ENCODE measurements at regions not wholly inside any gene's neighbourhood (a gene's known extent, or its start where the extent isn't known, plus 50 kb on each side); places are given as distances from the start of the nearest gene placed in this dataset.

DNA sequence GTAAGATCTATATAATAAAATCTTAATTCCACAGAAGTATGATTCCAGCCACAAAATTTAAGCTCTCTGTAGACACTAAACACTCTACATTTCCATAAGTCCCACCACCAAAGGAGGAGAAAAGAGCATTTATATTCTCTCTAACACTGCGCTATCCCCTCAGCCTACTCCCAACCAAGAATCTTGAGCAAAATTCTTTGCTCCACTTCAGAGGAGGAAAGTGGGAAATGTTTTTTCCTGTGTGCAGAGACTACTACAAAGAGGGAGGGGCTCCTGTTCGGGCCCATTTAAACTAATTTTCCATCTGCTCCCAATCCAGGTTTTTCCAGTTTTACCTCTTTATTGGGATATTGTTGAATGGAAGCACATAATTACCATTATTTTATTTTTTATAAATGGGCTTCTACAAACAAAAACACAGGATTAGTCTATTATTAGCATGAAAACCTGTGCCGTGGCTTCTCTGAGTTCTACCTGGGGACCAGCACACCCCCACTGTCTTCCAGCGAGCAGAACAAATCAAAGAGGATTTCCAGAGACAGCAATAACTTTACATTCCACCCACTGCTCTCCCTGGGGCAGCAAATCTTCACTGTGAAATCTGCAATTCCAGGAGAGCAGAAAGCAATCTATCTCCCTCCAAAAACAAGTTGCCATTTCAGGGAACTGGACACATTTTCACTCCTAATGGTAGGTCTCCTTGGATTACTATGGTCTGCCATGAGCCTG is 174.0 kb downstream of the DAD1 start:
- TF ChIP-seq, protein P1, sequence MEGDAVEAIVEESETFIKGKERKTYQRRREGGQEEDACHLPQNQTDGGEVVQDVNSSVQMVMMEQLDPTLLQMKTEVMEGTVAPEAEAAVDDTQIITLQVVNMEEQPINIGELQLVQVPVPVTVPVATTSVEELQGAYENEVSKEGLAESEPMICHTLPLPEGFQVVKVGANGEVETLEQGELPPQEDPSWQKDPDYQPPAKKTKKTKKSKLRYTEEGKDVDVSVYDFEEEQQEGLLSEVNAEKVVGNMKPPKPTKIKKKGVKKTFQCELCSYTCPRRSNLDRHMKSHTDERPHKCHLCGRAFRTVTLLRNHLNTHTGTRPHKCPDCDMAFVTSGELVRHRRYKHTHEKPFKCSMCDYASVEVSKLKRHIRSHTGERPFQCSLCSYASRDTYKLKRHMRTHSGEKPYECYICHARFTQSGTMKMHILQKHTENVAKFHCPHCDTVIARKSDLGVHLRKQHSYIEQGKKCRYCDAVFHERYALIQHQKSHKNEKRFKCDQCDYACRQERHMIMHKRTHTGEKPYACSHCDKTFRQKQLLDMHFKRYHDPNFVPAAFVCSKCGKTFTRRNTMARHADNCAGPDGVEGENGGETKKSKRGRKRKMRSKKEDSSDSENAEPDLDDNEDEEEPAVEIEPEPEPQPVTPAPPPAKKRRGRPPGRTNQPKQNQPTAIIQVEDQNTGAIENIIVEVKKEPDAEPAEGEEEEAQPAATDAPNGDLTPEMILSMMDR (IDR thresholded peaks at IDR 0.05; ENCODE audit: extremely low read depth, missing control alignments): no peak
- no peak for DNase-seq (ENCODE audit: low spot score)

DNA sequence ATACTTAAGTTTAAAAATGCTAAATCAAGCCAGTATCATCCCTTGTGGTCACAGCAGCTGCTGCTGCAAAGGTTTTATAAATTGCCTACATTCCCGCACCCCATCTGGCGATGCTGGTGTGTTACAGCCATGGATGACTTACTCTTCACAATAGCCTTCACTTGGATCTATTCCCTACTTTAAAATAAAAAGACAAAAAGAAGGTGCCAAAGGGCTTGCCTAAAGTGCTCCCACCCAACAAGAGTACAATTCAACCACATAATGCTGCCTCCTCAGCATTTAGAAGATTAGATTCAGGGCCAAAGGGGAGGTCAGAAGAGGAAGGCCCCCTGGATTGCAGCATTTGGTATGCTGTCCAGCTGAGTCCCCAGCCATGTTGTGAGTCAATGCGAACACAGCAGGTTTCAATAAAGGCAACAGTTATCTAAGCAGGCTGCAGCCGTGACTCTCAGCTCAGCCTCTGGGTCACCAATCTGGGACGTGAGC is 176.1 kb downstream of the DAD1 start:
- TF ChIP-seq, protein P1 (IDR thresholded peaks at IDR 0.05; ENCODE audit: extremely low read depth, missing control alignments): no peak
- DNase-seq (ENCODE audit: low spot score): no peak

- TF ChIP-seq, protein P1 (IDR thresholded peaks at IDR 0.05; ENCODE audit: extremely low read depth, missing control alignments): no peak
- DNase-seq (ENCODE audit: low spot score): no peak
Measured at GRCh38 chr14:22411398-22412055, 177.5 kb downstream of the DAD1 start.

DNA sequence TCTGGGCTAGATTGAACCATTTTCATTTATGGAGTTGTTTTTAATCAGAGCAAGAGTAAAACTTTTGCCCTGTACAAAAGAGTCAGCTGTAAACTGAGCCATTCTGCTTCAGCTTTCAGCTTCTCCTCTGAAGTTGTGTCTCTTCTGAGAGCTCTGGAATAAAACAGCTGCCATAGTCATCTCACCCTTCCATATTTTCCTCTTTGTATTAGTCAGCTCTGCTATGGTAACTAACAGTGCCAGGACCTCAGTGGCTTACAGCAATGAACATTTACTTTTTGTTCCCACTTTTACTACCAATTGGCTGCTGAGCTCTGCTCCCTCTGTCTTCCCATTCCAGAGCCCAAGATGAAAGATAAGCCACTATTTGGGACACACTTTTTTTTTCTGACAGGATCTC is 178.5 kb downstream of the DAD1 start:
- TF ChIP-seq, protein P1 (IDR thresholded peaks at IDR 0.05; ENCODE audit: extremely low read depth, missing control alignments): no peak
- no peak for DNase-seq (ENCODE audit: low spot score)

DNA sequence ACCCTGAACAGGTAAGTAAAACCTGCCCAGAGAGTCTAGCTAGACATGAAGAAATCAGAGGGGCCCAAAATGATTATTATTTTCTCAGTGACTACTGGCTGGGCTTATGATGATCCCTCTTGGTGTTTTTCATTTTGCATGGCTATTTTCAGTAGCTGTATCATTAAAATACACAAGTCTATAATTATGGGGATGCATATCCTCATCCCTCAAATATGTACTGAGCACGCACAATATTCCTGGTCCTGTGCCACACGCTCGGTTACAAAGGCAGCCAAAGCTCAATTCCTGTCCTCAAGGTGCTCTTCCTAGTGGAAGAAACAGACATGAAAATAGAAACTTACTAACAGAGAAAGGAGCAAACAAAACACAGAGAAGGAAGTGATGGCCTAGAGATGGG is 180.0 kb downstream of the DAD1 start:
- DNase-seq (ENCODE audit: low spot score): no peak

DNA sequence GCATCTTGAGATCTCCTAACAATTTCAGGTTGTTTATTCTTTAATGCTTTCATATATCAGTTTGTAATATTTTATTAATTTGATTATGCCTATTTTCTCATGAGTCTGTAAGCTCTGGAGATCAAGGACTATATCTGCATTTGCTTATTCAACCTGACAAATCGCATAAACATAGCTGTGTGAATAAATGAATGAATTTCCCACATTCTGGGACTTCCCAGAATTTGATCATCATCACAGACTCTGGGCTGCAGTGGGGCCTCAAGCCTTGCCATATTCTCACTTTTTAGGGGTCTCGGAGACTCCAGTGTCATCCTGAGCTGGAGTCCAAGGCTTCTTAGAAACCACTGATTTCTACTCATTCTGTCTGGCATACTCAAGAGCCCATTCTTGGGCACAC is 180.5 kb downstream of the DAD1 start:
- no peak for DNase-seq (ENCODE audit: low spot score)
- TF ChIP-seq, protein P1 (IDR thresholded peaks at IDR 0.05; ENCODE audit: extremely low read depth, missing control alignments): no peak

More for the DNA sequence above, 180.0 kb downstream of the DAD1 start:
- TF ChIP-seq, protein P1 (IDR thresholded peaks at IDR 0.05; ENCODE audit: extremely low read depth, missing control alignments): no peak

DNA sequence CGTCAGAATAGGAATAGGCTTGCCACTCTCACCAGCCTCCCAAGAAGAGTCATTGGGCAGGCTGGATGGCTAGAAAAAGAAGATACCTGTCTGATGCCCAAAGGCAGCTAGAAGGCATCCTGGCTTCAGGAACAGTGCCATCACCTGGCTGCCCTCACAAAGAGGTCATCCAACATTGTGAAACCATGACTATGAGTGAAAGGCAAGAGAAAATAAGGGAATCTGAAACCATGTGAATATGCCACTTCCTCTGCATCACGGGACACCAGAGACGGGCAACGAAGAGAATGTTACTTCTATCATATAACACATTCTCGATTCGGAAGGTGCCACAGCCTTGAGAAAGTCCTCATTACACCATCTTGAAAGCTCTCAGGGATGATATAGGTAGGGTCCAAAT is 182.0 kb downstream of the DAD1 start:
- no peak for DNase-seq (ENCODE audit: low spot score)
- TF ChIP-seq, protein P1 (IDR thresholded peaks at IDR 0.05; ENCODE audit: extremely low read depth, missing control alignments): no peak
